Posterior vena cava (tissue), 2 donors: ENCODE measurements at regions not wholly inside any gene's neighbourhood (a gene's known extent, or its start where the extent isn't known, plus 50 kb on each side); places are given as distances from the start of the nearest gene placed in this dataset.

ENCODE experiments used
- DNase-seq: peaks from one replicate; pipeline ENCODE4 v3.0.0-alpha.2; 2020; ENCODE audit warnings: low spot score
- intact Hi-C, 2 donors: fragments of 100-400 bp; cut with DNase I; formaldehyde crosslinking; loops; one replicate each; pipeline versions ENCODE4 v1.14.1 to v1.14.2; 2022 to 2023
- donor health status: DM: yes; HTN: yes; CAD: no.
- donor health status: DM: yes; HTN: yes; CAD: no.

- intact Hi-C loops = no loop called here
These were observed 458.0 kb downstream of the MATN1 start for GRCh38 chr1:30265127-30266070.

GRCh38 chr1:30264672-30265025 is 458.7 kb downstream of the MATN1 start:
- DNase-seq = no peak
- intact Hi-C loops = no loop called here

More at GRCh38 chr1:30265127-30266070, 458.0 kb downstream of the MATN1 start:
- DNase-seq = no peak

GRCh38 chr1:30263888-30264671 is 459.3 kb downstream of the MATN1 start:
- DNase-seq = no peak
- intact Hi-C loops = no loop called here

GRCh38 chr1:30263405-30263804 is 460.0 kb downstream of the MATN1 start:
- intact Hi-C loops = no loop called here
- DNase-seq = no peak

- no peak for DNase-seq
- intact Hi-C loops = no loop called here
These were observed 461.2 kb downstream of the MATN1 start for GRCh38 chr1:30262158-30262557.

GRCh38 chr1:30260318-30260717 is 463.1 kb downstream of the MATN1 start:
- no peak for DNase-seq
- intact Hi-C loops = no loop called here

GRCh38 chr1:30259631-30260030 is 463.8 kb downstream of the MATN1 start:
- no peak for DNase-seq
- intact Hi-C loops = loop anchor here in 1 of 2 donors (10.0 kb wide), 1 partner anchor 355 kb away; no protein-coding TSS in a partner anchor

- intact Hi-C loops = loop anchor here in 1 of 2 donors (10.0 kb wide), 1 partner anchor 354 kb away; no protein-coding TSS in a partner anchor
- no peak for DNase-seq
These were observed 464.5 kb downstream of the MATN1 start for GRCh38 chr1:30258876-30259275.

- no peak for DNase-seq
- intact Hi-C loops = loop anchor here in 1 of 2 donors (10.0 kb wide), 1 partner anchor 354 kb away; no protein-coding TSS in a partner anchor
These were observed 464.9 kb downstream of the MATN1 start for GRCh38 chr1:30258471-30258870.

GRCh38 chr1:30257742-30258380 is 465.5 kb downstream of the MATN1 start:
- DNase-seq = peak; percentile 40

GRCh38 chr1:30257322-30257721 is 466.1 kb downstream of the MATN1 start:
- peak; percentile 64 for DNase-seq
- intact Hi-C loops = loop anchor here in 1 of 2 donors (10.0 kb wide), 1 partner anchor 353 kb away; no protein-coding TSS in a partner anchor

More at GRCh38 chr1:30257742-30258380, 465.5 kb downstream of the MATN1 start:
- intact Hi-C loops = loop anchor here in 1 of 2 donors (10.0 kb wide), 1 partner anchor 353 kb away; no protein-coding TSS in a partner anchor

- intact Hi-C loops = loop anchor here in 1 of 2 donors (10.0 kb wide), 1 partner anchor 352 kb away; no protein-coding TSS in a partner anchor
- DNase-seq = no peak
These were observed 466.5 kb downstream of the MATN1 start for GRCh38 chr1:30256911-30257310.

- DNase-seq = no peak
- intact Hi-C loops = loop anchor here in 1 of 2 donors (10.0 kb wide), 1 partner anchor 350 kb away; no protein-coding TSS in a partner anchor
These were observed 468.2 kb downstream of the MATN1 start for GRCh38 chr1:30255111-30255724.

GRCh38 chr1:30253807-30254440 is 469.5 kb downstream of the MATN1 start:
- no peak for DNase-seq
- intact Hi-C loops = loop anchor here in 1 of 2 donors (10.0 kb wide), 1 partner anchor 349 kb away; no protein-coding TSS in a partner anchor

- DNase-seq = peak; percentile 37
- intact Hi-C loops = loop anchor here in 1 of 2 donors (10.0 kb wide), 1 partner anchor 349 kb away; no protein-coding TSS in a partner anchor
These were observed 470.0 kb downstream of the MATN1 start for GRCh38 chr1:30253361-30253760.

- DNase-seq = no peak
- intact Hi-C loops = loop anchor here in 1 of 2 donors (10.0 kb wide), 1 partner anchor 346 kb away; no protein-coding TSS in a partner anchor
These were observed 472.2 kb downstream of the MATN1 start for GRCh38 chr1:30250984-30251850.
